AG04450 (cell line): ENCODE measurements at regions not wholly inside any gene's neighbourhood (a gene's known extent, or its start where the extent isn't known, plus 50 kb on each side); places are given as distances from the start of the nearest gene placed in this dataset.

Experiments used
- CTCF ChIA-PET: fragments of 300-600, 350-600 bp; formaldehyde crosslinking; extraction: SDS; loops from one replicate; lab custom pipeline; 2022; ENCODE audit warnings: antibody characterized with exemption, inconsistent platforms; lab: Charles Lee
- POLR2A ChIA-PET: fragments of 350-600 bp; formaldehyde crosslinking; extraction: SDS; loops from one replicate; lab custom pipeline; 2021; ENCODE audit warnings: antibody characterized with exemption, inconsistent platforms; lab: Yijun Ruan, JAX
- DNase-seq: peaks from one replicate; pipeline ENCODE4 v3.0.0-alpha.2; 2011; ENCODE audit warnings: low read depth, low spot score
- H3K27ac ChIP-seq: one replicate; pipeline ENCODE4 v1.5.1; 2012; ENCODE audit warnings: low read depth, low read length, control low read depth
- H3K27me3 ChIP-seq: one replicate; pipeline ENCODE4 v1.6.0; 2012; ENCODE audit warnings: low read length; ENCODE audit not compliant: control insufficient read depth, insufficient read depth
- H3K4me3 ChIP-seq: 2 replicates; pipeline ENCODE4 v1.5.1; 2011; ENCODE audit warnings: mild to moderate bottlenecking, low read depth, low read length, control low read depth
- H3K9me3 ChIP-seq: 2 replicates; pipeline ENCODE4 v1.5.1; 2012; ENCODE audit warnings: low read length; ENCODE audit not compliant: control insufficient read depth, insufficient read depth
- CTCF ChIP-seq: IDR thresholded peaks from 2 replicates; pipeline ENCODE4 v1.5.1; 2011; ENCODE audit warnings: low read depth, low read length, control low read depth, inconsistent platforms

- Histone ChIP-seq H3K9me3 (no peaks in the 10 kb centered on the region), H3K4me3 (no peak overlapping the region), H3K27me3 (peaks cover 4% of the 10 kb centered on the region), H3K27ac (no peak overlapping the region)
- no peak for DNase-seq
- TF ChIP-seq CTCF: no peak
- ChIA-PET POLR2A (no interaction called here), CTCF (no interaction called here)
Observed at GRCh38 chr21:32137266-32137665, 141.6 kb downstream of the MIS18A start.

- H3K9me3 ChIP-seq: no peaks in the 10 kb centered on the region
- H3K27me3 ChIP-seq: peaks cover 4% of the 10 kb centered on the region
- ChIA-PET POLR2A (no interaction called here), CTCF (no interaction called here)
- no peak for DNase-seq
- no peak overlapping the region for H3K27ac ChIP-seq
- no peak overlapping the region for H3K4me3 ChIP-seq
- no peak for TF ChIP-seq CTCF
Observed at GRCh38 chr21:32136546-32136945, 142.3 kb downstream of the MIS18A start.

- no peak for DNase-seq
- Histone ChIP-seq H3K27ac (no peak overlapping the region), H3K9me3 (no peaks in the 10 kb centered on the region), H3K27me3 (peaks cover 4% of the 10 kb centered on the region), H3K4me3 (no peak overlapping the region)
- POLR2A ChIA-PET: no interaction called here
- CTCF ChIA-PET: no interaction called here
- no peak for TF ChIP-seq CTCF
Observed at GRCh38 chr21:32135401-32136363, 143.2 kb downstream of the MIS18A start.

GRCh38 chr21:32134441-32135130 lies 144.3 kb downstream of the MIS18A start:
- ChIA-PET CTCF (interaction anchor here (0.6 kb wide), 1 partner anchor 123 kb away, joined by 3 read pairs; no protein-coding TSS in a partner anchor), POLR2A (no interaction called here)
- Histone ChIP-seq H3K27ac (no peak overlapping the region), H3K4me3 (no peak overlapping the region), H3K27me3 (peaks cover 4% of the 10 kb centered on the region), H3K9me3 (no peaks in the 10 kb centered on the region)
- no peak for DNase-seq
- no peak for TF ChIP-seq CTCF

GRCh38 chr21:32132881-32133280 lies 146.0 kb downstream of the MIS18A start:
- Histone ChIP-seq H3K27ac (no peak overlapping the region), H3K4me3 (no peak overlapping the region), H3K27me3 (peaks cover 4% of the 10 kb centered on the region), H3K9me3 (no peaks in the 10 kb centered on the region)
- no peak for TF ChIP-seq CTCF
- ChIA-PET POLR2A (no interaction called here), CTCF (no interaction called here)
- DNase-seq: no peak
